GM18517 (cell line): ENCODE measurements at regions not wholly inside any gene's neighbourhood (a gene's known extent, or its start where the extent isn't known, plus 50 kb on each side); places are given as distances from the start of the nearest gene placed in this dataset.
"Not testable (repeated sequence)": the region's sequence is repeated elsewhere in the genome, so short reads cannot be mapped to it uniquely, and the experiment has no call there.

ENCODE experiments used
- ATAC-seq: cut with Tn5 transposase; IDR thresholded peaks from one replicate; pipeline ENCODE4 v1.9.1; 2021; ENCODE audit warnings: mild to moderate bottlenecking, moderate library complexity; ENCODE audit not compliant: unreplicated experiment

GRCh38 chr10:4399556-4399955, 426.5 kb upstream of the AKR1E2 start:
- ATAC-seq: no peak

- no peak for ATAC-seq
Observed at GRCh38 chr10:4398602-4399001, 427.4 kb upstream of the AKR1E2 start.

GRCh38 chr10:4397337-4397736, 428.7 kb upstream of the AKR1E2 start:
- ATAC-seq: no peak

- no peak for ATAC-seq
Observed at GRCh38 chr10:4396401-4397283, 429.4 kb upstream of the AKR1E2 start.

GRCh38 chr10:4395731-4396130, 430.3 kb upstream of the AKR1E2 start:
- ATAC-seq: no peak

GRCh38 chr10:4394455-4394854, 431.6 kb upstream of the AKR1E2 start:
- ATAC-seq: not testable (repeated sequence)

GRCh38 chr10:4391683-4392082, 434.3 kb upstream of the AKR1E2 start:
- no peak for ATAC-seq

GRCh38 chr10:4390219-4390618, 435.8 kb upstream of the AKR1E2 start:
- ATAC-seq: no peak

GRCh38 chr10:4385231-4385870, 440.7 kb upstream of the AKR1E2 start:
- ATAC-seq: no peak

- ATAC-seq: no peak
Observed at GRCh38 chr10:4384245-4384644, 441.8 kb upstream of the AKR1E2 start.

GRCh38 chr10:4383651-4384098, 442.3 kb upstream of the AKR1E2 start:
- no peak for ATAC-seq

GRCh38 chr10:4382811-4383210, 443.2 kb upstream of the AKR1E2 start:
- ATAC-seq: no peak

- ATAC-seq: no peak
Observed at GRCh38 chr10:4373612-4374011, 452.4 kb upstream of the AKR1E2 start.

GRCh38 chr10:4373098-4373497, 452.9 kb upstream of the AKR1E2 start:
- ATAC-seq: no peak

GRCh38 chr10:4372601-4373000, 453.4 kb upstream of the AKR1E2 start:
- no peak for ATAC-seq

GRCh38 chr10:4371691-4372295, 454.2 kb upstream of the AKR1E2 start:
- ATAC-seq: no peak

GRCh38 chr10:4370376-4370775, 455.6 kb upstream of the AKR1E2 start:
- no peak for ATAC-seq

GRCh38 chr10:4361581-4361980, 464.4 kb upstream of the AKR1E2 start:
- no peak for ATAC-seq

GRCh38 chr10:4359003-4359402, 467.0 kb upstream of the AKR1E2 start:
- ATAC-seq: no peak

- no peak for ATAC-seq
Observed at GRCh38 chr10:4357911-4358310, 468.1 kb upstream of the AKR1E2 start.

GRCh38 chr10:4355350-4355749, 470.7 kb upstream of the AKR1E2 start:
- no peak for ATAC-seq

GRCh38 chr10:4354382-4354812, 471.6 kb upstream of the AKR1E2 start:
- ATAC-seq: no peak
